ENCODE measurements at regions not wholly inside any gene's neighbourhood (a gene's known extent, or its start where the extent isn't known, plus 50 kb on each side); places are given as distances from the start of the nearest gene placed in this dataset.

GRCh38 chr6:27785294-27785693 lies 126.9 kb downstream of the OR2B2 start:
- H3K27me3 ChIP-seq (ENCODE audit: control insufficient read depth in 2 of 2, insufficient read depth in 2 of 2, low read length in 2 of 2), result peaks cover 18 to 19% of the 10 kb centered on the region in 2 experiments
- intact Hi-C loops (cut with micrococcal nuclease), result no loop called here
- H3K9me1 ChIP-seq (replicated peaks; ENCODE audit: control insufficient read depth, extremely low read depth, insufficient read depth, low read length), result no peaks in the 10 kb centered on the region
- no peak overlapping the region for H2AFZ ChIP-seq (ENCODE audit: low read depth, low read length)
- no peak for TF ChIP-seq GATA2 (IDR thresholded peaks at IDR 0.05; ENCODE audit: insufficient read depth, insufficient read length, low read depth, low read length)
- TF ChIP-seq FOS (IDR thresholded peaks at IDR 0.05; ENCODE audit: borderline replicate concordance, insufficient read depth, low read length), result no peak
- TF ChIP-seq MYC (IDR thresholded peaks at IDR 0.05; ENCODE audit: low read depth, low read length), result no peak
- no peak for TF ChIP-seq POLR2AphosphoS5 (IDR thresholded peaks at IDR 0.05; ENCODE audit: insufficient read depth, low read depth, low read length)
- TF ChIP-seq MAX (IDR thresholded peaks at IDR 0.05; ENCODE audit: insufficient read depth, insufficient read length), result no peak
- TF ChIP-seq JUN (IDR thresholded peaks at IDR 0.05; ENCODE audit: borderline replicate concordance, insufficient read depth, insufficient read length, low read depth), result no peak
- TF ChIP-seq POLR2A (IDR thresholded peaks at IDR 0.05; ENCODE audit: low read depth, low read length), result no peak
- TF ChIP-seq EZH2 (IDR thresholded peaks at IDR 0.05; ENCODE audit: borderline replicate concordance, low read depth, low read length, severe bottlenecking), result no peak
- no peak for TF ChIP-seq CTCF (IDR thresholded peaks at IDR 0.05; ENCODE audit: extremely low read depth in 1 of 2, insufficient read depth in 1 of 2, low read depth in 1 of 2, low read length in 2 of 2)
- no TSS peak for BruUV-seq (replicated peaks)
- dilution Hi-C loops (cut with MboI; ENCODE audit: extremely low pct_ligation_motif_present, low sequenced_read_pairs), result no loop called here
- H4K20me1 ChIP-seq (replicated peaks; ENCODE audit: control insufficient read depth, extremely low read depth, insufficient read depth, low read length), result no peaks in the 10 kb centered on the region
- FAIRE-seq (no peak), DNase-seq (ENCODE audit: low read depth, low spot score) (no peak)
- CTCF ChIA-PET, result interaction anchor here (3.5 kb wide), 1 partner anchor 10 kb away, joined by 14 read pairs; no protein-coding TSS in a partner anchor
- H3K79me2 ChIP-seq (ENCODE audit: control insufficient read depth, insufficient read depth, low read length), result no peaks in the 10 kb centered on the region
- no peak overlapping the region for H3K27ac ChIP-seq (ENCODE audit: insufficient read depth, low read depth, low read length)
- no peaks in the 10 kb centered on the region for H3K4me1 ChIP-seq (ENCODE audit: control insufficient read depth, extremely low read depth, insufficient read depth, low read length)
- POLR2A ChIA-PET, result no interaction called here
- no peak overlapping the region for H3K4me3 ChIP-seq (replicated peaks in 1 of 3; ENCODE audit: insufficient read depth in 1 of 3, low read depth in 1 of 3, low read length in 3 of 3)
- H3K4me2 ChIP-seq (ENCODE audit: insufficient read depth, low read length), result no peak overlapping the region
- no peak overlapping the region for H3K9ac ChIP-seq (replicated peaks; ENCODE audit: extremely low read depth, insufficient read depth, low read length)
- H3K9me3 ChIP-seq (replicated peaks; ENCODE audit: control insufficient read depth, insufficient read depth, low read length), result no peaks in the 10 kb centered on the region
- H3K36me3 ChIP-seq (ENCODE audit: control insufficient read depth in 2 of 2, extremely low read depth in 1 of 2, insufficient read depth in 2 of 2, low read length in 2 of 2), result no peaks in the 10 kb centered on the region

All from endothelial cell of umbilical vein (primary cell).